Dermis blood vessel endothelial cell (primary cell): ENCODE measurements at regions not wholly inside any gene's neighbourhood (a gene's known extent, or its start where the extent isn't known, plus 50 kb on each side); places are given as distances from the start of the nearest gene placed in this dataset.

Experiments used
- DNase-seq: peaks from one replicate; pipeline ENCODE4 v3.0.0; 2010

- DNase-seq: no peak
Observed at GRCh38 chr5:143761663-143762062, 50.3 kb upstream of the HMHB1 start.

- DNase-seq: no peak
Observed at GRCh38 chr5:143760755-143761154, 51.2 kb upstream of the HMHB1 start.

GRCh38 chr5:143760131-143760505 lies 51.8 kb upstream of the HMHB1 start:
- no peak for DNase-seq

DNA sequence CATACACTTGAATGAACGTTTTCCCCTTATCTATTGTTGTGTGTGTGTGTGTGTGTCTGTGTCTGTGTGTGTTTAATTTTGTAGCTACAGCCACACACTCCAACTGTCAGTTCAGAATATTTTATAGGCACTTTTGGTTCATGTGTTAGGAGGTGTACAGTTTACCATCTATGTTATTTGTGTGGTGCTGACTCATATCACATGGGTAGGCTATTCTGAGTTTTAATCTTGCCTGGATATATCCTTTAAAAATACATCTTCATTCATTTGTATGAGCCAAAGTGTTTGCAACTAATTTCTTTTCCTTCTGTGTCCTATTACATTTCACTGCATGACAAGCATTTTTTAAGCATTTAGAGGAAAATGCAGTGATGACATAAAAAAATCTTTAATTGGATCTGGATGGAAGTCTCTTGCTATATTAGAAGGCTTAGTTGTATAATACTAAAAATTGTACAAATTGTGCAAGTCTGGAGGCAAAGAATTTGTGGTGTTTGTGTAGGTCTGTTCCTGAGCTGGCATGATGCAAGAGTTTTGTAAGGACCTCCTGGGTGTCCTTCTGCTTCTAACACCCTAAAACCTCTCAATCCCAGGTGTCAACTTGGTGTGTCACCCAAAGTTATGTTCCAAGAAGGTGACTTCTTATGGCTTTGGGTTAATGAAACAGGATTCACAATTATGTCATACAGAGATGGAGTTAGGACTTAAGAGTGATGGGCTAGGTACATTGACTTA lies 52.4 kb upstream of the HMHB1 start:
- no peak for DNase-seq

GRCh38 chr5:143758750-143759149 lies 53.2 kb upstream of the HMHB1 start:
- DNase-seq: no peak

GRCh38 chr5:143758015-143758414 lies 53.9 kb upstream of the HMHB1 start:
- no peak for DNase-seq

DNA sequence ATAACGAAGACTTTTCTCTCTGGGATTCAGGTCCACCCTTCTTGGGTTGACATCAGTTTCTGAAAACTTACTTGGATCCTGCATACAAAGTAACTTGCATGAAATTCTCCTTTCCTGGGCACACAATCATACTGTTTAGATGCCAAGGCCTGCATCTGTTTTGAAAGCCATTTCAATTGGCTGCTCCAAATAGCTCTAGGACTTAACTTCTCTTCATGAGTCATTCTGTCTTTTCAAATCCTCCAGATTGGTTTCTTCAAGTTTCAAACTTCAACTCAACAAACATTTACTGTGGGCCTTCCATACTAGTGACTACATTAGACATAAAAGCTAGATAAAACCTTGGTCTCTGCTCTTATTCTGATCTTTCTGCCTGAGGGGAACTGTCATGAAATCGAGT lies 54.8 kb upstream of the HMHB1 start:
- DNase-seq: no peak

- DNase-seq: no peak
Observed at GRCh38 chr5:143755966-143756365, 56.0 kb upstream of the HMHB1 start.

DNA sequence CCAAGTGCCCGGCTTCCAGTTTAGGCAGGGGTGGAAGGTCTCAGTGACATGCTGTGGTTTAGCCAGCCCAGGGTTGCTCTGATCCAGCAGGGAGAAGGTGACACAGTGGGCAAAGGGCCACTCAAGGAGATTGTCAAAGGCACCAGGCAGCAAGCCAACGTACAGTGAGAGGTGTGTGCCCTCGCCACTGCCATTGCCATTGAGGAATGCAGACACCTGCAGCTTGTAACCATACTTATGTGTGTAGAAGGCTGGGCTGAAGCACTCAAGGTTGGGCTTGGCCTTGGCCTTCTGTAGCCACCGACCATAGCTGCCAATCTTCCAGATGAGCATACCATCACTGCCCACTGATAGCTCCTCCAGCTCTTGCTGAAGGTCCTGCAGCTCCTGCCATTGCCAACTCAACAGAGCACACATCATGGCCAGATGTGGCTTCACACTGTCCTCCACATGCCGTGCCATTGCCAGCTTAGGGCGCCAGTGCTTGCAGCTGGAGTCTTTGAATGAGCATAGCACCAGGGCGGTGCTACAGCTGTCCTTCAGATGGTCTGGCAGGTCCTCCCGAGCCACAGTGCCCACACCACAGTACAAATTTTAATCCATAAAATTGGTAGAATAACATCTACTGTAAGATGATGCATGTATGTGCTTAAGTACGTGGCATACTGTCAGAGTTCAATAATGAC lies 59.7 kb upstream of the HMHB1 start:
- no peak for DNase-seq

DNA sequence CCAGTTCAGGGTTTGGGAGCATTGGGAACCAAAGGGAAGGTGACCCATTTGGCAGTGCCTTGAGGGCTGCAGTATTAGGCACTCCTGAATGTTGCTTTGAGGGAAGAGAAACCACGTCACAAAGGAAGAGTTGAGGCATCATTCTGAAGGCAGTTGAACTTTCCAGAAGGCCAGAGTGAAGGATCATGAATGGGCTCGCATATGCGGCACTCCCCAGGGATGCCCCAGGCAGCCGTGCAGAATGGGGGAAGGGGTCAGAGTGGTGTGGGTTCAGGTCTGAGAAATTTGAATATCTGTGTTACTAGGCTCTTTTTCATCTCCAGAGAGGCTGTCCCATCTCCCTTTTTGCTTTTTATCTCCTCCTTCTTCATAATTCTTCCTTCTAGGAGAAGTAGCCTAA lies 60.6 kb upstream of the HMHB1 start:
- DNase-seq: no peak

DNA sequence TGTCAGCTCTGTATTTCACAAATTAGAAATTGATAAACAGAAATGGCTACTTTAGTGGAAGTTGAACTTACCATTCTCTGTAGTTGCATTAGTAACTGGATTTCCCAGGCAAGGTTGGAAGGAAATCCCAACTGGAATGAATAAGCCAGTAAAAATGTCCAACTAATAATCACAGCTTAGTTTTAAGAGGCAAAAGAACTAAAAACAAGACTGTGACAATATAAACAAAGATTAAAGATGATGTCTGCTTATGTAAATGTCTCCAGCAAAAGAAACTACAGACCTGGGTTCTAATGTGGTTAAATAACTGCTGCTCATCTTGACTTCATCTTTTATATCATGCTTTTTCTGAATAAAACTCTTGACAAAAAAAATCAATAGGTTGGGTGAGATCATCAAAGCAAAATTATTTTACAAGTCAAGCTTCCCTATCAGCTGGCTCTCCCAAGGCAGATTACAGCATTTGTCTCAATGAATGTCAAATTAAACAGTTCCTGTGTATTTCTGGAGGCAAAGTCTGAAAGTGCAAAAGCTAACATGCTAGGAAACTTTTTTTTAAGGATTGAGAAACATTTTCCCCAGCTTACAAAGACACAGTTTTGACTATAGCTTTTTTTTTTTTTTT lies 62.3 kb upstream of the HMHB1 start:
- DNase-seq: no peak

GRCh38 chr5:143748516-143748915 lies 63.4 kb upstream of the HMHB1 start:
- no peak for DNase-seq

- DNase-seq: no peak
Observed at GRCh38 chr5:143742951-143743350, 69.0 kb upstream of the HMHB1 start.

DNA sequence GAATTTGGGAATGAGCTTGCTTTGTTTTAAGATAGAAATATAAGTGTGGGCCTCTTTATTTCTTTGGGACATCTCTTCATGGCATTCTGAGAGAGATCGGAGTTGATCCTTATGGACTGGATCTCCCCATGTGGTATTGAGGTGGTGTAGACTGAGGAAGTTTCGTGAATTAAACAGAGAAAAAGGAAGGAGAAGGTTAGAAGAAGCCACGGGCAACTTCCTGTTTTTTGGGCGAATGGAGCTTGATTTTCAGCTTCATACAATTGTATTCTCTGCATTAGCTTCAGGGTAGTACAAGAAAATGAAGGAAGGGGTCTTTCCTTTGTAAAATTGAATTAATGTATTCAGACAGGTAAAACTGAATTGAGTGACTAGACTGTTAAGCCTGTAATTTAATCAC lies 70.5 kb upstream of the HMHB1 start:
- DNase-seq: no peak

GRCh38 chr5:143740956-143741355 lies 71.0 kb upstream of the HMHB1 start:
- DNase-seq: no peak

- no peak for DNase-seq
Observed at GRCh38 chr5:143739746-143740145, 72.2 kb upstream of the HMHB1 start.

DNA sequence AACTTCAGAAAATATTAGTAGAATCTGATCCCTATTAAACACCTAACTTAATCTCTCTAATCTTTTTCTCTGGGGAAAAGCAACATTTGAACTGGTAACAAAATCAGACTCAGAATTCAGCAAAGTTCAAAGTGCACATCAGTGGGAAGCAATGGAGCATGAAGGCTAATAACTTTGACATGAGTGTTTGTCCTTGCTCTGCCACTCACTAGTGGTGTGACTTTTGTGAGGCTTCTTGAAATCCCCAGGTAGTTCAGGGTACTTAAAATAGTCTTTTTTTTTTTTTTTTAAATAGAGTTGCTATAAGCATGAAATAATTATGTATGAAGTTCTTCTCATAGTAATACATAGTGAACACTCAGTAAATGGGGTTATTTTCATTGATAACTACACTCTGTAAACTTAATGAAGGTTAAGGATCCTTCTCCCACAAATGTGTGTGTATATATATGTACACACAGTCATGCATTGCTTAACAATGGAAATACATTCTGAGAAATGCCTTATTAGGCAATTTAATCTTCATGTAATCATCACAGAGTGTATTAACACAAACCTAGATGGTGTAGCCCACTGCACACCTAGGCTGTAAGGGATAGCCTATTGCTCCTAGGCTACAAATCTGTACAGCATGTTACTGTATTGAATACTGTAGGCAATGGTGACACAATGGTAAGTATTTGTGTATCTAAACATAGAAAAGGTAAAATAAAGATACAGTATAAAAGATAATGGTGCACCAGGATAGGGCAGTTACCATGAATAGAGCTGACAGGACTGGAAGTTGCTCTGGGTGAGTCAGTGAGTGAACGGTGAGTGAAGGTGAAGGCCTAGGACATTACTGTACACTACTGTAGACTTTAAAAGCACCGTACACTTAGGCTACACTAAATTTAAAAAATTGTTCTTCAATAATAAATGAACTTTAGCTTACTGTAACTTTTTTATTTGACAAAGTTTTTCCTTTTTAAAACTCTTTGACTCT lies 73.3 kb upstream of the HMHB1 start:
- DNase-seq: no peak

- no peak for DNase-seq
Observed at GRCh38 chr5:143737062-143737461, 74.9 kb upstream of the HMHB1 start.

GRCh38 chr5:143734456-143734780 lies 77.5 kb upstream of the HMHB1 start:
- no peak for DNase-seq

DNA sequence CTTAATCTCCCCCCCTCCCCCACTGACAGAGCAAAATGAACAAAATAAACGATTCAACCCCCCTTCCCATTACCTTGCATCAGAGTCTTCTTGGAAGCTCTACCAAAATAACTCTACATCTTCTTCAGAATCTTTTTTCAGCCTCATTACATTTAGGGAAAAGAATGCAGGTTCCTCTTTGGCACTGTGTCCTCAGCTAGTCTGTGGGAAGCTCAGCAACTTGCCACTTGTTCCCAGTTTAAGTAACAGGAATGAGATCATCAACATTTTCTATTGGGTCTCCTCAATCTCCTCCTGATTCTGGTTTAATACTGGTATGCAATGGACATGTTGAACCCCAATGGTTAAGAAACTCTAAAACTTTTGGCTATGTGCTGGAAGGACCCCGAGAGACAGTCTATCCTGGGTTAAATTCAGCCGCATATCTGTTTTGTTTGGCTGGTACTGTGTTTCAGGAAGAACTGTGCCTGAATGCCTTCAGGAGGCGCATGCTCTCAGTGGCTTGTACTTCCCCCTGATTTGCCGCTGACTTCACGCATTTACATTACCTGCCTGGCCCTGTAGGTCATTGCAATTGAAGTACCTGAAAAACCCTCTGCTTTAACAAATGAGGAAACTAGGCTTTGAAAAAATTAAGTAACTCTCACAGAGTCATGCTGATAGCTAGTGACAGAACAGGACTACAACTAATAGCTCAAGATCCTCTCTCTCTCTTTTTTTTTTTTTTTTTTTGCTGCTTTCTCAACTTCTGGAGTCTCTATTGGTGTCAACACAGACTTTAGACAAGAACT lies 78.1 kb upstream of the HMHB1 start:
- no peak for DNase-seq

- no peak for DNase-seq
Observed at GRCh38 chr5:143732402-143732801, 79.6 kb upstream of the HMHB1 start.

- no peak for DNase-seq
Observed at GRCh38 chr5:143730112-143730801, 81.7 kb upstream of the HMHB1 start.
